LNCaP clone FGC (cell line): ENCODE measurements at regions not wholly inside any gene's neighbourhood (a gene's known extent, or its start where the extent isn't known, plus 50 kb on each side); places are given as distances from the start of the nearest gene placed in this dataset.

Experiments
- DNase-seq: peaks from one replicate; pipeline ENCODE4 v3.0.0-alpha.2; 2011; ENCODE audit warnings: low read depth
- H3K4me3 ChIP-seq: 2 replicates; pipeline ENCODE4 v1.5.1; 2011; ENCODE audit warnings: mild to moderate bottlenecking, low read depth, low read length, control low read depth
- TF ChIP-seq, protein P1 (sequence below): IDR thresholded peaks from 2 replicates; pipeline ENCODE4 v1.5.1; 2012; ENCODE audit warnings: mild to moderate bottlenecking; ENCODE audit not compliant: control insufficient read depth, insufficient read depth; ENCODE audit errors: extremely low read depth

DNA sequence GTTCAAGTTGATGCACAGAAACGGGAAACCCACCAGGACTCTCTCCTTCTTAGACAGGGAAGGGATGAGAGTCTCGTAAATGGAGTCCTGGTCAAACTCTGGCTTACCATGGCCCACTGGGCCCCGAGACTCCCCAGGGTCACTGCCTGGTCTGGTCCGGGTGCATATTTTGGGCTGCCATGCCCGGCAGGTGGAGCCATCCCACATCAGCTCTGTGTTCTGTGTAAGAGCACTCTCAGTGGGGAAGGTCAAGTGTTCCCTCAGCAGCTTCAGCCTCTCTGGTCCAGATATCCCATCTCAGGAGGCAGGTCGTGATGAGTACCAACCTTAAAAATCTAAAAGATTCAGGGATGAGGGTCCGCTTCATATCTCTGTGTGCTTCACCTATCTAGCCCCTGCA lies 138.8 kb downstream of the EDN3 start:
- TF ChIP-seq, protein P1, sequence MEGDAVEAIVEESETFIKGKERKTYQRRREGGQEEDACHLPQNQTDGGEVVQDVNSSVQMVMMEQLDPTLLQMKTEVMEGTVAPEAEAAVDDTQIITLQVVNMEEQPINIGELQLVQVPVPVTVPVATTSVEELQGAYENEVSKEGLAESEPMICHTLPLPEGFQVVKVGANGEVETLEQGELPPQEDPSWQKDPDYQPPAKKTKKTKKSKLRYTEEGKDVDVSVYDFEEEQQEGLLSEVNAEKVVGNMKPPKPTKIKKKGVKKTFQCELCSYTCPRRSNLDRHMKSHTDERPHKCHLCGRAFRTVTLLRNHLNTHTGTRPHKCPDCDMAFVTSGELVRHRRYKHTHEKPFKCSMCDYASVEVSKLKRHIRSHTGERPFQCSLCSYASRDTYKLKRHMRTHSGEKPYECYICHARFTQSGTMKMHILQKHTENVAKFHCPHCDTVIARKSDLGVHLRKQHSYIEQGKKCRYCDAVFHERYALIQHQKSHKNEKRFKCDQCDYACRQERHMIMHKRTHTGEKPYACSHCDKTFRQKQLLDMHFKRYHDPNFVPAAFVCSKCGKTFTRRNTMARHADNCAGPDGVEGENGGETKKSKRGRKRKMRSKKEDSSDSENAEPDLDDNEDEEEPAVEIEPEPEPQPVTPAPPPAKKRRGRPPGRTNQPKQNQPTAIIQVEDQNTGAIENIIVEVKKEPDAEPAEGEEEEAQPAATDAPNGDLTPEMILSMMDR = peak; percentile 30; the same call in 1 of the 2 replicates
- no peak overlapping the region for H3K4me3 ChIP-seq
- no peak for DNase-seq

DNA sequence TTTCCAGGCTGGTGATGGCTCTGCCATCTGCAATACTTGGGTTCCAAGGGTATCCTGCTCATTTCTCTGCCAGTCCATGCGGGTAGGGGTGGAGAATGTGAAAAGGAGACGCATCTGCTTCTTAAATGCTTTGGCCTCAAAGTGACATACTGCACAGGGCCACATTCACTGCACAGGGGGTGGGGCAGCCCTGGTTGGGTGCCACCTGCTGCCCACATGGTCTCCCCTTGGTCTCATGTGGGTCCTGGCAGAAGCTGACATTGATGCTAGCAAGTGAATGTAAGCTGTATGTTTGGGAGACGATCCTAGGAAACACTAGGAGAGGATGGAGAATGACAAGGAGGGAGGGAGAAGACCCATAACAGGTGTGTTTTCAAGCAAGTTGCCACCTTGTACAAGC lies 140.9 kb downstream of the EDN3 start:
- TF ChIP-seq, protein P1 = no peak
- no peak for DNase-seq
- H3K4me3 ChIP-seq = no peak overlapping the region

DNA sequence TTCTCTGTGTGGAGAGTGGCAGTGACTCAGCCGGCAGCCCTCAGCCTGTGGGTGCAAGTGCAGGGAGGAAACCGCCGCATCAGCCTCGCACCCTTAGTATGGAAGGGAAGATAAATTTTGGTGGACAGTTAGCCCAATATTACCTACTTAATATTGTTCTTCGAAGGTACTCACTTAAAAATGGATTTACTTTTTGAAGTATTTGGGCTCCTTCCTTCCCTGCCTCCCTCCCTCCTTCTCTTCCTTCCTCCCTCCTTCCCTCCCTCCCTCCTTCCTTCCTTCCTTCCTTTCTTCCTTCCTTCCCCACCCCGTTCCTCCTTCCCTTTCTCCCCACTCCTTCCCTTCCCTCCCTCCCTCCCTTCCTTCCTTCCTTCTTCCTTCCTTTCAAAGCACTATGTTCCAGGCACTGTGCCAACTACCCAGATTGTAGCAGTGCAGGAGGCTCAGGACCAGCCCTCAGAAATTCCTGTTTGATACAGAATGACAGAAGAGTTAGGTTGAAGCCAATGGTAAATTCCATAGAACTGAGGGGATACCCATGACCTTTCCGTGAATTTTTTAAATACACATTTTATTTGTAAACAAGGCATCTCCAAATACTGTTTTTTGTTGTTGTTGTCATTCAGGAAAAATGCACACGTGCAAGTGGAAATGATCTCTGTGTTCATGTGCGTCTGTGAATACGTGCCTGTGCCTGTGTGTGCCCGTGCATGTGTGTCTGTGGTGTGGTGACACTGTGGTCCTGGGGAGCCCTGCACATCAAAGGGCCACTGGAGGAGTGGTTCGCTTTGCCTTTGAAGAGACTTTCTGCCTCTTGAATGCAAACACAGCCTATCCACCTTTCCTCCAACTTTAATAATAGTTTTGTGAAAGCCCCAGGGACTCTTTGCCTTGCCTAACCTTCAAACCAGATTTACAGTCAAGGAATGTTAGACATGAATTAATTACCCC lies 141.7 kb downstream of the EDN3 start:
- no peak overlapping the region for H3K4me3 ChIP-seq
- DNase-seq = no peak
- TF ChIP-seq, protein P1 = no peak

DNA sequence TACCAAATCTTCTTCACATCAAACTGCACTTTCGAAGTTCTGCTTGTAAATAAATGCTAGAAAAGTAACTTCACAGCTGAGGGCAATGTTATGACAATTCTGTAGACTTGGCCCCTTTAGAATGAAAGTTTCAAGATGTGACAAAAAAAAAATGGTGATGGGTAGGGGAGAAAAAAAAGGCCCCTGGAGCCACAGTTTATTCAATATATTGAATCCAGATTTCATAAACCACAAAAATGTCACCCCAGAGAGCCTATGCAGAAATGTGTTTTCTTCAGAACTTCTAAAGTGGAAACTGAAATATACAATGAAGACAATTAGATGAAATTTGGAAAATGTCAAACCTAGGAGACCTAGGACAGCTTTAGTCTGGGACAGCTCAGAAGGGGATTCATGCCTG lies 143.1 kb downstream of the EDN3 start:
- H3K4me3 ChIP-seq = no peak overlapping the region
- DNase-seq = no peak
- TF ChIP-seq, protein P1 = no peak

DNA sequence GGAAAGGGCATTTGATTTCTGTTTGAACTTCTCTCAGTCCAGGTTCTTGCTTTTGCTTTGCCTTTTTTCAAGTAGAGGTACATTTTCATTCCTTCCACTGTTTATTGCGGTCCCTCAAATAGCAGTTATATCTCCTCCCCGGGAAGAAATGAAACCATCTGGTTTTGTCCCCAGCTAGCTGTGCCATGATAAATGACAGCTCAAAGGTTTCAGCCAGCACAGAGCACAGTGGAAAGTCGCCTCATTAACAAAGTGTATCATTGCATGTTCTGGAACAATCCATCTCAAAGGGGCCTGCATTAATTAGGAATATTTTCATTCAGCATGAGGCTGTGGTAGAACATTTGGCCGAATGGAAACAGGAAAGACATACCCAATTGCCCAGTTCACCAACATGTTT lies 146.0 kb downstream of the EDN3 start:
- TF ChIP-seq, protein P1 = no peak
- DNase-seq = no peak
- no peak overlapping the region for H3K4me3 ChIP-seq

DNA sequence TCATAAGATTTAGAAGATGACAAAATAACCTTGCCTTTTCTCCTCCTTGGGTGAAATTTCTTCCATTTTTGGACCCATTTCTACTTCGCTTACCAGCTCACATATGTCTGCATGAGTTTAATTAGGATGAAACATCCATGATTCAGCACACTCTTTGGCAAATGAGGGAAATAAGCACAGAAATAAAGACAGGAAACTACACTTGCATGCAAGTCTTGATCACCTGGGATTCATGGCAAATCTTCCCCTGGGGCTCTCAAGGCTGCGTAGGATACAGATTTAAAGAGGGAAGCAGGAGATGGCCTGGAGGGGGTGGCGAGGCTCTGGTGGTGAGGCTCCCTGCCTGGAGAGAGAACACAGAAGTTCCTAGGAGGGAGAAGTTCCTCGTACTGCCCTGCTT lies 147.8 kb downstream of the EDN3 start:
- no peak overlapping the region for H3K4me3 ChIP-seq
- no peak for DNase-seq
- TF ChIP-seq, protein P1 = no peak

DNA sequence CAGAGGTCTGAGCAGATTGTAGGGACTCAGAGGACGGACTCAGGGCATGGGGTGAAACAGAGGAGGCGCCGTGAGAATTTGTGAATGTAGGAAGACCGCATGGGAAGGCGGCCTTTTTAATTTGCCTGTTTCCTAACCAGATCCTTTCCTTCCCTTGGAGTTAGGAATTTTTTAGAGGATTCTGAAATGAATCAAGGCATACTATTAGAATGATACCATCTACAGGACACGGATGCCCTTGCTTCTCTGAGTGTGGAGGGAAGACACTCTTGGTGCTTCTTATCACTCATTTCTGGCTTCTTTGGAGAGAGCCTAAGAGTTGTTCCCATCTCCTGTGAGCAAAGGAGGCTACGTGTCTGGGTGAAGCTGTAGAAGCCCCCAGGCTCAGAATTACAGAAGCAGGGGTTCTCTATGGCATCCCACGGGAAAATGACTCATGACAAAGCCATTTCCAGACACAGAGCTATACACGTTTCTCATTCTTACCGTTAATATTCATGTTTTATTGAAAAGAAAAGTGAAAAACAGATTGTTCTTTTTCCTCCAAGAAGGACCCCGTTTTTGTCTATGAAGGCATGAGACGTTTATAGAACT lies 148.5 kb downstream of the EDN3 start:
- TF ChIP-seq, protein P1 = no peak
- no peak overlapping the region for H3K4me3 ChIP-seq
- no peak for DNase-seq
